NCI-H1436 treated with DMSO at 0.1 percent for 48 hours (cell line): ENCODE measurements at regions not wholly inside any gene's neighbourhood (a gene's known extent, or its start where the extent isn't known, plus 50 kb on each side); places are given as distances from the start of the nearest gene placed in this dataset.
"Not testable (repeated sequence)": the region's sequence is repeated elsewhere in the genome, so short reads cannot be mapped to it uniquely, and the experiment has no call there.

Source experiments
- DNase-seq: peaks from one replicate; lab custom pipeline; 2025; lab: John Stamatoyannopoulos, UW

DNA sequence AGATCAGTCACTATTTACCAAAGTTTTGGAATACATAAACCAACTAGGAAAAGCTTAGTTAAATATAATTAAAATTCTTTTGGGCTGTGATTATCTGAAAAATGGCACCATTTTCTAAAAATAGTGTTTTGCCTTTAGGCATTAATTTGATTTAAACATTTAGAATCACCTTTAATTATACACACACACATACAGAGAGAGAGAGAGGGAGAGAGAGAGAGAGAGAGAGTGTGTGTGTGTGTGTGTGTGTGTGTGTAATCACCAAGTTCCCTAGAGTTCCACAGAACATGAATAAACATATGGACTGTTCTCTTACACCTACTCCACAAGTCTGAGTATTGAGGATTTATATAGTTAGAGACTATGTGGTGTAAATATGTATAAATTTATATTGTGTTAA lies 141.2 kb upstream of the ATXN1 start:
- no peak for DNase-seq

DNA sequence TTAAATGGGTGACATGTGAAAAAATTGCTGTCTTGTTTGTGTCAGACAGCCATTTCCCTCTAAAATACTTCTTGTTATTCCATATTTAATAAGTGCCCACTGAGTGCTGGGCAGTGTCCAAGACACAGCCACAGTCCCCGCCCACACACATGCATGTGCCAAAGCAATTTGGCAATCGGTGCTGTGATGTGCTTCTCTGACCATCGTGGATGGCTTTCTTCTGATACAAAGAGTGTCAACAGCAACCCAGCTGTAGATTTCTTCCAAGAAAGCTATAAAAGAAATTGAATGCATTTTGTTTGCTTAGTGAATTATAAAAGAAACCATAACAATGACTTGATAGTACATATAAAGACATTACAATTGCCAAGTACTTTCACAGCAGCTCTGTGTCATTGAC lies 140.5 kb upstream of the ATXN1 start:
- DNase-seq = no peak

DNA sequence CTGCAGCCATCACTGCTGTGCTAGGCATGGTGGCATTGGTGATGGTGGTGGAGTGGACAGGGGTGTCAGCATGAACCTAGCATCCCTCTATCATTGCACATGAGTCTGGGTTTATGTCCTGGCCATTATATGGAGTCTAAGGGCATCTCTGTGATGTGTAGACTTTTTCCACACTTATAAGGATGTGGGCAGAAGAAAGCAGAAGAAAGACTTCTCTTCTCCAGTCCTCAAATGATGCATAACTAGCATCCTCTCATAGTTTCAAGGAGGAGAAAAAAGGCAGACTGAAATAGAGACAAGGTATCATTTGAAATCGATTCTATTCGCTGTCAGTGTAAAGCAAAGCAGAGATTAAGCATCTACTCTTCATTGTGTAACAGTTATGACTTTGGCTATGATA lies 140.0 kb upstream of the ATXN1 start:
- no peak for DNase-seq

DNA sequence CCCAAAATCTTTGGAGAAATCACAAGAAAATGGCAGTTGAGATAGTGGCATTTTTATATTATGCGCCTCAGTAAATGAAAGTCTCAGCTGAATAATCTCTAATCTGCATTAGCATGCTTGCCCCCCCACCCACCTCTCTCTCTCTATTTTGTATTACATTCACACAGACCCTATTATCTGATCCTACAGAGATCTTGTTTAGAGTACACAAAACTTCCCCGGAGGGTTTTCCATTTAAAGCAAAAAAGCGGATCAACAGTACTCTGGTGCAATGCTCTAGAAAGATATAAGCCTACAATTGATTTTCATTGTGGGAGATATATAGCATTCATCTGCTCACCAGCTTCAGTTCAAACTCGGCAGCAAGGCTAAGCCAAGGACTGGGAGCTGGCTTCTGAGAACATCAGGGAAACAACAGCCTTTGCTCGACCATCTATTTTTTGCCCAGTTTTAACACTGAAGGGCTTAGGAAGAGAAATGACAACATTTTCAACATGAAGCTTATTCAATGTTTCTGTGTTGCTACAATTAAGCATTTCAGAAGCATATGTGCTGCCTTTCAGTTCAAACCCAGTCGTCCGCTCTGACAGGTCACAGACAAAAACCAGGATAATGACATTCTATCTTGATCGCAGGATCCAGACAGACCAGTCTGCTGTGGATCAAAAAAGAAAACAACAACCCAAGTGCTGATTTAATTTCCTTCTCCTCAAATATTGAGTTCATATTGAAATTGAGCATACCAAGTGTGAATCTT lies 137.6 kb upstream of the ATXN1 start:
- no peak for DNase-seq

DNA sequence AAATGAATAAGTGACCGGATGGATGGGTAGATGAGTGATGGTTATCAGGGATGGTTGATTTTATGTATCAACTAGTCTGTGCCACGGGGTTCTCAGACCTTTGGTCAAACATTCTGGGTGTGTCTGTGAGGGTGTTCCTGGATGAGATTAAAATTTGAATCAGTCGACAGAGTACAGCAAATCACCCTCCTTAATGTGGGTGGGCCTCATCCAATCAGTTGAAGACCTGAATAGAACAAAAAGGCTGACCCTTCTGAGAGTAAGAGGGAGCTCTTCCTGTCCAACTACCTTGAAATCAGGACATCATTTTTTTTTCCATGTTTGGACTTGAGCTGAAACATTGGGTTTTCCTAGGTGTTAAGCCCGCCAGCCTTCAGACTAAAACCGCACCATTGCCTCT lies 136.4 kb upstream of the ATXN1 start:
- no peak for DNase-seq

DNA sequence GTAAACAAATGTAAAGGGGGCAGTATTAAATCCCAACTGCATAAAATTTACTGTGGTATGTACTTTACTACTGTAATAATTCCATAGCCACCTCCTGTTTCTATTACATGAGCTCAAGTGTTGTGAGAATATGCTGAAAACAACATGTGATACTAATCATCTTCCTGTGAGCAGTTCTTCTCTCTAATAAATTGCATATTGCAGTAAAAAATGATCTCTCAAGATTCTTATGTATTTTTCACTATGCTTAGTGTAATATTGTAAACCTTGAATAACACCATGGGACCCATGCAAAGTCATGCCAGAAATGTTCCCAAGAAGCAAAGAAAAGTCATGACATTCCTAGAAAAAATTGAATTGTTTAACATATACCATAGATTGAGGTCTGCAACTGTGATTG lies 133.0 kb upstream of the ATXN1 start:
- DNase-seq = no peak

DNA sequence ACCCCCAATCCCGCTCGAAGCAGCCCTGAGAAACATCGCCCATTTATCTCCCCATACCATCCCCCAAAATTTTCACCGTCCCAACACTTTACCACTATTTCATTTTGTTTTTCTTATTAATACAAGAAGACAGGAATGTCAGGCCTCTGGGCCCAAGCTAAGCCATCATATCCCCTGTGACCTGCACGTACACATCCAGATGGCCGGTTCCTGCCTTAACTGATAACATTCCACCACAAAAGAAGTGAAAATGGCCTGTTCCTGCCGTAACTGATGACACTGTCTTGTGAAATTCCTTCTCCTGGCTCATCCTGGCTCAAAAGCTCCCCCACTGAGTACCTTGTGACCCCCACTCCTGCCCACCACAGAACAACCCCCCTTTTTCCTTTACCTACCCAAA lies 129.8 kb upstream of the ATXN1 start:
- DNase-seq = not testable (repeated sequence)

DNA sequence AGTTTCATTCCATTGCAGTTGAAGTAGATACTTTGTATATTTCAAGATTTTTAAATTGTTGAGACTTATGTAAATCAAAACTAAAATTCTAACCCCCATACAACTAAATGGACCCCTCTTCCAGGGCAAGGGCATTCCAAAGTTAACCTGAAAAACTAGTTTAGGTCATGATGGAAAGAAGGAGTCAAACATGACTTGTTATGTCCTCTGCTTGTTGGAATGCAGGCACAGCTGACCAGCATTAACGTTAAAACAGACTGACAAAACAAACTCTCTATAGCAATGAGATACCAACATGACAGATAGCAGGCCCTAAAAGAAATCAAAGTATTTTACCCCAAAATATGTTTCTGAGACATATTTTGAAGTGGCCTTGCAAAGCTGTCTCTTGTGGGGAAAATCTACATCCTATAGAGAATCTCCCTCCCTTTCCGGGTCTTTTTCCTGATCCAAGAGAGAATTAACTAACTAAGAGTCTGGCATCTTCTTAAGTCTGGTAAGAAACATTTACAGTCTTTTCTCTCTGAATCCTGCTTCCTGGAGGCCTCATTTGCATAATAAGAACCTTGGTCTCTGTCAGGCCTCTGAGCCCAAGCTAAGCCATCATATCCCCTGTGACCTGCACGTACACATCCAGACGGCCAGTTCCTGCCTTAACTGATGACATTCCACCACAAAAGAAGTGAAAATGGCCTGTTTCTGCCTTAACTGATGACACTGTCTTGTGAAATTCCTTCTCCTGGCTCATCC lies 124.3 kb upstream of the ATXN1 start:
- DNase-seq = no peak

DNA sequence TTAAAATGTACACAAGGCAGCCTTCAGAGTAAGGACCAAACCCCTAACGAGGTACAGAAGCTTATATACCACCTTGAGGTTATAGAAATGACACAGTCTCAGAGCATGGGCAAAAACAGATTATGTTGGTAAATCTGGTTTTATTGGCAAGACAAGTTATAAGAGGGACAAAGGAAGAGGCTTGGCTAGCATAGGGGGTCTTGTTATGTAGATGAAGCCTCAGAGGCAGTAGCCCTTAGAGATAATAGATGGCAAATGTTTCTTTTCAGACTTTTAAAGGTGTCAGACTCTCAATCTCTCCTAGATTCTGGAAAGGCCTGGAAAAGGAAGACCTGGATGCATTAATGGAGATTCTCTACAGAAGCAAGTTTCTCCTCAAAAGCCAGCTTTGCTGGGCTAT lies 123.3 kb upstream of the ATXN1 start:
- no peak for DNase-seq

DNA sequence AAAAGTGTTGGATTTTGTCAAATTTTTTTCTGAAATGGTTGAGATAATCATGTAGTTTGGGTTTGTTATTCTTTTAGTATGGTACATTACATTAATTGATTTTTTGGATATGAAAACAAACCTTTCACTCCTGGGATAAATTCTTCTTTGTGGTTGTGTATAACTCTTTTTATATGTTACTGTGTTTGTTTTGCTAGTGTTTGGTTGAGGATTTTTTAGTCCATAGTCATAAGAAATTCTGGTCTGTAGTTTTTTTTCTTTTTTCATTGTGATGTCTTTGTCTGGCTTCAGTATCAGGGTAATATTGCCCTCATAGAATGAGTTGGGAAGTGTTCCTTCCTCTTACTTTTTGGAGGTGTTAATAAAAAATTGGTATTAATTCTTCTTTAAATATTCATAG lies 122.2 kb upstream of the ATXN1 start:
- no peak for DNase-seq

DNA sequence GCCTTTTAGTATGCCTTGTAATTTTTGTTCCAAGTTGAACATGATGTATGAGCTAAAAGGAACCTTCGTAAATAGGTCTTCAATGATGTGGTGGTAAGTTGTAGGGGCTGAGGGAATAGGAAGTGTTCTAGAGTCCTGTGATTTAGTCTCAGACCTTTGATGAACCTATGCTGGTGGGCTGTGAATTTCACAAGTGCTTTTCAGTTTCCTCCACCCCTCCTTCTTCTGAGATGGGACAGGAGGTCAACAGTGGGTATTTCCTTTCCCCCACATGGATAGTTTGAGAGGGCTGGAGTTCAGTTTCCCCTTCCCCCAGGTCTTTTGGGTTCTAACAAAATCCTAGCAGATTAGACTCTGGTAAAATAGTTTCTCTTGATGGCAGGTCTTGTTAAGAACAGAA lies 121.0 kb upstream of the ATXN1 start:
- DNase-seq = no peak

DNA sequence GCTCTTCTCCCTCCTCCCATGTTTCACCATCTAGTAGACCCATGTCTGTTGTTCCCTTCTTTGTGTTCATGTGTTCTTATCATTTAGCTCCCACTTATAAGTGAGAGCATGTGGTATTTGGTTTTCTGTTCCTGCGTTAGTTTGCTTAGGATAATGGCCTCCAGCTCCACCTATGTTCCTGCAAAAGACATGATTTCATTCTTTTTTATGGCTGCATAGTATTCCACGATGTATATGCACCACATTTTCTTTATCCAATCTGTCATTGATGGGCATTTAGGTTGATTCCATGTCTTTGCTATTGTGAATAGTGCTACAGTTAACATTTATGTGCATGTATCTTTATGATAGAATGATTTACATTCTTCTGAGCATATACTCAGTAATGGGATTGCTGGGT lies 115.6 kb upstream of the ATXN1 start:
- not testable (repeated sequence) for DNase-seq

DNA sequence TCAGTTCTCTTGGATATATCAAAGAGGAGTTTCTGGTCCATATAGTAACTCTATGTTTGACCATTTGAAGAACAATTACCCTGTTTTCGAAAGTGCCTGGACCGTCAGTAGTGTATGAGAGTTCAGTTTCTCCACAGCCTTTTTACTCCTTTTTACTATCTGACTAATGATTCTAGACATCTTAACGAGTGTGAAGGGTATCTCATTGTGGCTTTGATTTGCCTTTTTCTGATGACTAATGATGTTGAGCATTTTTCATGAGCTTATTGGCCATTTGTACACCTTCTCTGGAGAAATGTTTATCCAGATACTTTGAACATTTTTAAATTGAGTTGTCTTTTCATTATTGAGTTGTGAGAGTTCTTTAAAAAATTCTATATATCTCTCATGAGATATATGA lies 114.9 kb upstream of the ATXN1 start:
- no peak for DNase-seq

DNA sequence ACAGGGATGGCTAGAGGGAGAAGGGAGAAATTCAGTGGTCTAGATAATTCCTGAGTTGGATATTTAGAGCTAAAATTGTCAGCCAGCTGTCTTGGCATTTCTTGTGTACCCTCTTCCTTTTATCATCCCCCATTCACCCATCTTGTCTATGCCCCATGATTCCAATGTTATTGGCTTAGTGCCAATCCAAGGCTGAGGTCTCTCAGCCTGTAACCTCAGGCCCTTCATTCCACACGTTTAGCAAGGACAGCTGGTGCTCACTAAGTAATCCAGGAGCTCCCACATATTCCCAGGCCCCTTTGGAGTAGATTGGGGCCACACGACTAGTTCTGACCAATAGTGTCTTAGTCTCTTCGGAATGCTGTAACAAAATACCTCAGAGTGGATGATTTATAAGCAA lies 112.4 kb upstream of the ATXN1 start:
- no peak for DNase-seq

DNA sequence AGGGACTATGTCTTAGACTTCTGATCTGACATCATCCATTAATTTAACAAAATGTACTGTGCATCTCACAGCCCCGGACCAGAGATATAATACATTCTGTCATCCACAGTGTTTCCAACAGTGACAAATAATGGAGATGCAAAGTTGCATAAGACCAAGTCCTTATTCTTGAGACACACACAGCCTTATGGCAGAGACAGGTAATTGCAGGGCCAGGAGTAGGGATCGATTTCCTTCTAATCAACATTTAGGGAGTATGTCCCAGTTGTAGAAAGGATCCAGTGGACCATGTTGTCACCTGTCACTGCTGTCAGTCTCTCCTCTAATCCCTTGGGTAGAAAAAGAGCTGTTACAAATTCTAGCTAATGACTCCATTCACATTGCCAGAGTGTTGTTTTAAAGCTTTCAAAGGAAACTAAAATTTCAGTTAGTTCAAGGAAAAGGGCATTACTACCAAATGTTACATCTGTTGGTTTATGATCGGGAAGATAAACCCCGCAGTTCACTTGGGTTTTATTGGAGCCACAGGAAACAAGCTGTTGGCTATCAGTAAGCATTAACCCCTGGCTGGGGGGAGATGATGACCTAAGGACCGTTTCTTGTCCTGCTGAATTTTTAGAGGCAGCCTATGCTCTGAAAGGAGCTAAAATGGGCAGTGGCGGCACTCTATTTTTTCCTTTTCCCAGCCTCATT lies 111.4 kb upstream of the ATXN1 start:
- no peak for DNase-seq

DNA sequence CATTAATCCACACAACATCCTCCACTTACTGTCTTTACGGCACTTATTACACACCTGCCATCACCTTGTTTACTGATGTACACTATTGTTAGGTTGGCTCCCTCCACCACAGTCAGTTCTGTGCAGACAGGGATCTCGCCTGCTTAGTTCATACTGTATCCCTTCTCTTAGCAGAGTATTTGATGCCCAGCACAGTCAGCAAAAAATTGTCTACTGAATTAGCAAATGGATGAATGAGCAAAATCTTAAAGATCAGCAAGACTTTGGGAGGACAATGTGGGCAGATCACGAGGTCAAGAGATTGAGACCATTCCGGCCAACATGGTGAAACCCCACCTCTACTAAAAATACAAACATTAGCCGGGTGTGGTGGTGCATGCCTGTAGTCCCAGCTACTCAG lies 109.8 kb upstream of the ATXN1 start:
- no peak for DNase-seq

DNA sequence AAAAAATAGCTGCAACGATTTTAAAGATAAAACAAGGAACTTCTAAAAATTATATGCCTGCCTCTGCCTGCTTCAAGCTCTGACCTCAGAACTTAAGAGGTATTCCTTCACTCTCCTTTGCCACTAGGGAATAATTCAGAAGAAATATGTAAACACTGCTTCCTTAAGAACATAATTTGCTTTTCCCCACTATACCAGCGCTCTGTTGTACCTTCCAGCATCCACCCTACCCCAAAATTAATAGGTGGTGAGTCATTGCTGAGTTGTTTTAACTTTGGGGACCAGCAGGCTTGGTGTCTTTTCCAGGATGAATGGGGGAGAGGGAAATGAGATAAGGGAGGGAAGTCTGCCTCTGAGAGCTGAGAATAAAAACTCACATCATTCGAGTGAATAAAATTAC lies 107.7 kb upstream of the ATXN1 start:
- no peak for DNase-seq

DNA sequence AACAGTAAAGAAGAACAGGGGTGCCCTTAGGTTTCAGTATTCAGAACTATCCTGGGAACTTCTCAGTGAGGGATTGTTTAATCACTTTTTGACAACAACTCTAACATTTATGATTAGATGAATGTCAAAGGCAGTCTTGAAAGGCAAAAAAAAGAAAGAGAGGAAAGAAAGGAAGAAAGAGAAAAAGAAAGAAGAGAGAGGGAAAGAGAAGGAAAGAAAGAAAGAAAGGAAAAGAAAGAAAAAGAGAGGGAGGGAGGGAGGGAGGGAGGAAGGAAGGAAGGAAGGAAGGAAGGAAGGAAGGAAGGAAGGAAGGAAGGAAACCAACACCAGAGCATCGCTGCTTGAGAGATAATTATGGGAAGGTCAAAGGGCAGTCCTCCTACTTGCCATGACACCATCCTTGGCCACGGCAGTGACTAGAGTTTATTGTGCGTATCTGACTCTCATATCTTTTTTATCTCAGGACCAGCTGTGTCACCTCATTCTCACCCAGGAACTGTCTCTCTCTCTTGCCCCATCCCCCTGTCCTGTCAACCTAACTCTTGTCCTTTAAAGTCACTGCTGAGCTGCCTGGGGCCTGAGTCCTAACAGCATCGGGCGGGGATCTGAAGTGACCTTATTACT lies 96.8 kb upstream of the ATXN1 start:
- DNase-seq = no peak

DNA sequence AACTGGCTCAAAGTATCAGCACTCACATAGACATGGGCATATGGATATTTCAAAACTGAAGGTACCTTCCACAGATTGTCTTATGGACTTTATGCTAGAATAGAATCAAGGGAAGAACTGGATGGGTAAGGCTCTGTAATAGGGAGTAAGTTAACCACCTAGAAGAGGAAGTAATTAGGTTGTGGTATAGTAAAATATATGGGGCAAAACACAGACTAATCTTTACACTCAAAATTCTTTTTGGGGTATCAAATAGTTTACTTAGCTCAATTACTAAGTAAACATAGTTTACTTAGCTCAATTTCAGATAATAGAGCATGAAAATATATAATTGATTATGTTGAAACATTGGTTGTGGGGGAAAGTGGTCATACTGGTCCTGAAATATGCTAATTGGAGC lies 94.2 kb upstream of the ATXN1 start:
- DNase-seq = no peak

DNA sequence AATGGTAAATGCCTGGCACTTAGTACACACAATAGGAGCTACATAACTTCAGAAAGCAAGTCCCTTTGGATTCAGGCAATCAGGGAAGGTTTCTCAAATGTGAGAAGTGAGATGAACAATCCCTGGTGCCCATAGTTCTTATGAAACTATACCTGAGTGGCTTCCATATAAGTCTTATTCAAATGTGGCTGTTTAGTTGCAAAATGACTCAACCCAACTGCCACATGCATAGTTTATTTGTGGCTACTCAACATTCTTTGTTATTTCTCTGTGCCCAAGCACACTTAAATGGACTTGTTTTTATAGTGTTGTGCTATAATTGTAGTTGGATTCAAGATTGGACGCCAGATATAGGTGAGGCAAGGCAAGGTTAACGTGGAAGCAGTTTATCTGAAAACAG lies 93.7 kb upstream of the ATXN1 start:
- no peak for DNase-seq

DNA sequence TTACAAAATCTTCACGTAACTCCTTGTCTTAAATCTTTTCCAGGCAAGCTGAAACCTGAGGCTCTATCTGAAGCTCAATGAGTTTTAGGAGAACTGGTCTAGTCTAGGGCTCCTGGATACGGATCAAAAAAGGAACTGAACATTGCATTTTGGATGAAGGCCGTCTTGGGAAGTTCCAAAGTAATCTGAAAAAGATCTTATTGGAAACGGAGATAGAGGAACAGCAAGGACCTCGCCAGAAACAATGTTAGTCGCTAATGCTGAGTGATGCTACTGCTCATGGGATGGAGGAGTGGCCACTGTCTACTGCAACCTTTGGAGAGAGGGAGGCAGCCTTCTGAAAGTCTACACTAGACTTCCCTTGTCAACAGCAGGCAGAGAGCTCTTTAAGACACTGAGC lies 91.4 kb upstream of the ATXN1 start:
- DNase-seq = no peak

DNA sequence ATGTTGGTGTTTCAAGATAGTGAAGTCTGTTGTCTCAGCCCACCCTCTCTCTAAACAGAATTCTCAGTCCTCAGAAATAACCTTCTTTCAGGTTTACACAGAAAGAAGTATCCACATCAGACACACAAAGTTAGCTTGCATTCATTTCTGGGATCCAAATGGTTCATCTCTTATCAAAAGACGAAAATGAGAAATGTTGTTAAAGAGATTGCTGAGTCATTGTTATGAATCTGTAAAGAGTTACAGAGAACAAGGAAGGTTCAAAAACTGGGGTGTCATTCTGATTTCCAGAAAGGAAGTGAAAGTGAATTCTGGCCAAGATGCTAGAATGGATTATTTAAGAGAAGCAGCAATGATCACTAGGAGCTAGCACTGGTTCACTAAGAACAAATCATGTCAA lies 90.5 kb upstream of the ATXN1 start:
- DNase-seq = no peak

DNA sequence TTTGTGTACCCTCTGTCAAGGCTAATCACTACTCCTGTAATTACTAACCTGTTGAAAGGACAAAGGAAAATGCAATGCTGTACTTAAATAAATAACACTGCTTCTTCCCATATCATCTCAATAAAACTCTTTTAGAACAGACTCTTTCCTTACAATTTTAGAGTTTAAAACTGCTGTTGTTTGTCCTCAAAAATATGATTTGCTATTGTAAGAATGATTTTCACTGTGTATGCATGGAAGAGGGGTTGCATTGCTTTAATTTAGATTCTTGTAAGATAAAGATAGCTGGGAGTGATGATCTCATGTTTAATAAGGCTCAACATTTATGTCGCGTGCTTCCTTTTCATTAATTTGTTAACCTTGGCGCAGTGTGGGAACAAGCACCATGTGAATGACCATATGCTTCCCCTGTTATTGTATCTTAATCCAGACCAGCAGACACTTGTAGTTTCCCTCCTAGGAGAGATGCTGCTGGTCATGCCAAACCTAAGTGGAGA lies 89.8 kb upstream of the ATXN1 start:
- DNase-seq = no peak
